ENCODE measurements at regions not wholly inside any gene's neighbourhood (a gene's known extent, or its start where the extent isn't known, plus 50 kb on each side); places are given as distances from the start of the nearest gene placed in this dataset.

DNA sequence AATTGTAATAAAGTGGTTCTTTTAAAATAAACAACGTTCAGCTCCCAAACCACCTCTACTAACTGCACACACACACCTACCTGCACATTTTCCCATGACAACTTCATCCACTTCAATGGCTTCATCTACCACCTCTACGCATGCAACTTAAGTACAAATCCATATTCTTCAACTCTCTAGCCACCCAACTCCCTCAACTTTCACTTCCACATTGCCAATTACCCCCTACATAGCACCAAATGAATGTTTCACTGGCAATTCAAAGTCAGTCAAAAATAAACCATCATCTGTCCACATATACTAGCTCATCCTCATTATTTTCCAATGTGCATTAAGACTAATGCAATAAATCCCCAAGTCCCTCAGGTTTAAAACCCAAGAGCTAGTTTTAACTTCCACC, 50.7 kb upstream of the ARHGAP32 start:
- ATAC-seq (no peak), DNase-seq (ENCODE audit: low spot score) (no peak)
- Mint-ChIP-seq H3K4me1 (ENCODE audit: low read depth in 2 of 2) (no peaks in the 10 kb centered on the region), H3K36me3 (no peaks in the 10 kb centered on the region), H3K4me3 (no peak overlapping the region), H3K27ac (no peak overlapping the region), H3K27me3 (peaks cover 4 to 14% of the 10 kb centered on the region in 2 donors), H3K9me3 (no peaks in the 10 kb centered on the region)
